ENCODE measurements at regions not wholly inside any gene's neighbourhood (a gene's known extent, or its start where the extent isn't known, plus 50 kb on each side); places are given as distances from the start of the nearest gene placed in this dataset.

DNA sequence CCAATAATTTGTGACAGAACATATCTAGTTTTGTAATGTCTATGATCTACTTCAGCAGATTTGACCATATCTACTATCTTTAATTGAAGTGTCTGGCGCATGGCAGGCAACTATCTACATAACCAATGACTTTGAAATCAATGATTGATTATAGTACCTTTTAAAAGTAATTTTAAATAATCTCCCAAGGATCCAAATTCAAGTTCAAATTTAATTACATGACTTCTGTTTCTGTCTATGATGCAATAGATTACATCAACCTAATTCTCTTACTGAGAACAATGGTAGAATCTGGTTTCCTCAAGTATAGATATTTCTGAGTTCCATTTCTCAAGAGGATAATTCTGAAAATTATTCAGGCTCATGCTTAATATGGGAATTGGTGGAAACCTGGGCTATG is 177.4 kb upstream of the IL15 start:
- no peaks in the 10 kb centered on the region for H3K4me1 ChIP-seq
- intact Hi-C loops (cut with DNase I; ENCODE audit: low total_unique reads) = no loop called here
- H3K36me3 ChIP-seq = no peaks in the 10 kb centered on the region
- no peak overlapping the region for H3K4me3 ChIP-seq
- H3K27ac ChIP-seq = no peak overlapping the region
- H3K27me3 ChIP-seq = no peaks in the 10 kb centered on the region
- TF ChIP-seq, protein P1, sequence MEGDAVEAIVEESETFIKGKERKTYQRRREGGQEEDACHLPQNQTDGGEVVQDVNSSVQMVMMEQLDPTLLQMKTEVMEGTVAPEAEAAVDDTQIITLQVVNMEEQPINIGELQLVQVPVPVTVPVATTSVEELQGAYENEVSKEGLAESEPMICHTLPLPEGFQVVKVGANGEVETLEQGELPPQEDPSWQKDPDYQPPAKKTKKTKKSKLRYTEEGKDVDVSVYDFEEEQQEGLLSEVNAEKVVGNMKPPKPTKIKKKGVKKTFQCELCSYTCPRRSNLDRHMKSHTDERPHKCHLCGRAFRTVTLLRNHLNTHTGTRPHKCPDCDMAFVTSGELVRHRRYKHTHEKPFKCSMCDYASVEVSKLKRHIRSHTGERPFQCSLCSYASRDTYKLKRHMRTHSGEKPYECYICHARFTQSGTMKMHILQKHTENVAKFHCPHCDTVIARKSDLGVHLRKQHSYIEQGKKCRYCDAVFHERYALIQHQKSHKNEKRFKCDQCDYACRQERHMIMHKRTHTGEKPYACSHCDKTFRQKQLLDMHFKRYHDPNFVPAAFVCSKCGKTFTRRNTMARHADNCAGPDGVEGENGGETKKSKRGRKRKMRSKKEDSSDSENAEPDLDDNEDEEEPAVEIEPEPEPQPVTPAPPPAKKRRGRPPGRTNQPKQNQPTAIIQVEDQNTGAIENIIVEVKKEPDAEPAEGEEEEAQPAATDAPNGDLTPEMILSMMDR (IDR thresholded peaks at IDR 0.05) = no peak
- no peak for DNase-seq
- H3K9me3 ChIP-seq = no peaks in the 10 kb centered on the region

DNA sequence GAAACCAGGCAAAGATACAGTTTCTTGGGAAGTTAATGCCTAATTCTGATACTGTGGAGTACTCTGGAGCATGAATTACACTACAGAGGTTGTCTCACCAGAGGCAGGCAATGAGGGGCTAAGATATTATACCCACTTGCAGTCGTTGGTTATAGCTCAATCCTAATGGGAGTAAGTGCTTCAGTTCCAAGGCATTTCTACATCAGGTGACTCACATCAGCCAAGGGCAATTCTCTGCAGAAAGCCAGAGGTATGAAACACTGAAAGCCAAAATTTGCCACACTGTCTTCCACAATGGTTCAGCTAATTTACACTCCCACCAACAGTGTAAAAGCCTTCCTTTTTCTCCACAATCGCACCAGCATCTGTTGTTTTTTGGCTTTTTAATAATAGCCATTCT is 174.0 kb upstream of the IL15 start:
- Histone ChIP-seq H3K4me3 (no peak overlapping the region), H3K9me3 (no peaks in the 10 kb centered on the region), H3K27ac (no peak overlapping the region), H3K36me3 (no peaks in the 10 kb centered on the region), H3K27me3 (no peaks in the 10 kb centered on the region), H3K4me1 (peaks cover 0 to 2% (median 0%) of the 10 kb centered on the region in 4 donors)
- TF ChIP-seq, protein P1 (IDR thresholded peaks at IDR 0.05) = no peak
- DNase-seq = no peak
- intact Hi-C loops (cut with DNase I; ENCODE audit: low total_unique reads) = no loop called here

DNA sequence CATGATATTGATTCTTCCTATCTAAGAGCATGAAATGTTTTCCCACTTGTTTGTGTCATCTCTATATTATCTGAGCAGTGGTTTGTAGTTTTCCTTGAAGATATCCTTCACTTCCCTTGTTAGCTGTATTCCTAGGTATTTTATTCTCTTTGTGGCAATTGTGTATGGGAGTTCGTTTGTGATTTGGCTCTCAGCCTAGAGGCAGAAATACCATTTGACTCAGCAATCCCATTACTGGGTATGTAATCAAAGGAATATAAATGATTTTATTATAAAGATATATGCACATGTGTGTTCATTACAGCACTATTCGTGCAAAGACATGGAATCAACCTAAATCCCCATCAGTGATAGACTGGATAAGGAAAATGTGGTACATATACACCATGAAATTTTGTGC is 172.7 kb upstream of the IL15 start:
- TF ChIP-seq, protein P1 (IDR thresholded peaks at IDR 0.05) = no peak
- H3K4me1 ChIP-seq = peaks cover 0 to 2% (median 0%) of the 10 kb centered on the region in 4 donors
- no peaks in the 10 kb centered on the region for H3K27me3 ChIP-seq
- no peaks in the 10 kb centered on the region for H3K36me3 ChIP-seq
- H3K9me3 ChIP-seq = no peaks in the 10 kb centered on the region
- H3K4me3 ChIP-seq = no peak overlapping the region
- intact Hi-C loops (cut with DNase I; ENCODE audit: low total_unique reads) = no loop called here
- DNase-seq = no peak
- no peak overlapping the region for H3K27ac ChIP-seq

DNA sequence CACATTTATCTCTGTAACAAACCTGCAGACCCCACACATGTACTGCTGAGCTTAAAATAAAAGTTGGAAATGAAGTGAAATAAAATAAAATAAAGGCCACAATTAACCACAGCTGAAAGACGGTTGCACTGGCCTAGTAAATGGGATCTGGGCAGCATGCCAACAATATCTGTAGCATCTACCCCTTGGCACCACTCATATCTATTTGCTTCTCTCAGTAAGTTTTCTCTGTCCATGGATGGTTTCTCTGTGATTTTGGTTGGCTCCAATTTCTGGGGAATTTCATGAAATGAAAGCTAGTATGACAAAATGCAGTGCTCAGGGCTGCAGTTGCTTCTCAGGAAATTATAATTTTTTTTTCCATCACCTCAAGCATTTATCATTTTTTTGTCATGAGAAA is 172.0 kb upstream of the IL15 start:
- Histone ChIP-seq H3K36me3 (no peaks in the 10 kb centered on the region), H3K27me3 (no peaks in the 10 kb centered on the region), H3K4me1 (peaks cover 0 to 2% (median 0%) of the 10 kb centered on the region in 4 donors), H3K4me3 (no peak overlapping the region), H3K9me3 (no peaks in the 10 kb centered on the region), H3K27ac (no peak overlapping the region)
- TF ChIP-seq, protein P1 (IDR thresholded peaks at IDR 0.05) = no peak
- no peak for DNase-seq
- intact Hi-C loops (cut with DNase I; ENCODE audit: low total_unique reads) = no loop called here

DNA sequence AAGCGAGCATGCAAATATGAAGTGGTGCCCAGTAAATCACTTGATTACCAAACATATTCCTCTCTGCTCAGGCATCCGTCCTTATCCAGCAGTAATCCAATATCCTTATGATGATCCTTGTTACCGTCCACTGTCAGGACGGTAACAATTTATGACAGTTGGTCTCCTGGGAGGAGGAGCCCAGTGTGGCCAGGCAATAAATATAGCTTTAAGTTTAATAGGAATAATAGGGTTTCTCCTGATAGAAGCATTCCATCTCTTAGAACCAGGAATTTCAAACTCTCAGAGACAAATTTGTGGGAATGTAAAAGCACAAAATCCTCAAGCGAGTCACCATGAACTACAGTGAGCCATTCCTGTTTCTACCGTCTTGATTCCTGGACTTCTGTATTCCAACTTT is 171.2 kb upstream of the IL15 start:
- Histone ChIP-seq H3K27me3 (no peaks in the 10 kb centered on the region), H3K27ac (no peak overlapping the region), H3K9me3 (no peaks in the 10 kb centered on the region), H3K36me3 (no peaks in the 10 kb centered on the region), H3K4me1 (peaks cover 0 to 2% (median 0%) of the 10 kb centered on the region in 4 donors), H3K4me3 (no peak overlapping the region)
- TF ChIP-seq, protein P1 (IDR thresholded peaks at IDR 0.05) = no peak
- no peak for DNase-seq
- intact Hi-C loops (cut with DNase I; ENCODE audit: low total_unique reads) = no loop called here

DNA sequence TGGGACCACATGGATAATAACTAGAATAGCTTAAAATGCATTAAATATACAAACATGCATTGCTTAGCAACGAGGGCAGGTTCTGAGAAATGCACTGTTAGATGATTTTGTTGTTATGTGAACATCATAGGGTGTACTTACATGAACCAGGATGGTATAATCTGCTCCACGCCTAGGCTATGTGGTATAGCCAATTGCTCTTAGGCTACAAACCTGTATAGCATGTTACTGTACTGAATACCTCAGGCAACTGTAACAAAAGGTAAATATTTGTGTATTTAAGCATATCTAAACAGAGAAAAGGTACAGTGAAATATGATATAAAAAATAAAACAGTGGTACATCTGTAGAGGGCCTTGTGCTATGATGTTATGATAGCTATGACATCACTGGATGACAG is 169.2 kb upstream of the IL15 start:
- TF ChIP-seq, protein P1 (IDR thresholded peaks at IDR 0.05) = no peak
- Histone ChIP-seq H3K4me3 (no peak overlapping the region), H3K4me1 (peaks cover 0 to 2% (median 0%) of the 10 kb centered on the region in 4 donors), H3K27me3 (no peaks in the 10 kb centered on the region), H3K27ac (no peak overlapping the region), H3K9me3 (no peaks in the 10 kb centered on the region), H3K36me3 (no peaks in the 10 kb centered on the region)
- no peak for DNase-seq
- intact Hi-C loops (cut with DNase I; ENCODE audit: low total_unique reads) = no loop called here
